Stomach (tissue), 8 donors: ENCODE measurements at regions not wholly inside any gene's neighbourhood (a gene's known extent, or its start where the extent isn't known, plus 50 kb on each side); places are given as distances from the start of the nearest gene placed in this dataset.

Experiments used
- DNase-seq, 2 donors: peaks; one replicate each; pipeline versions ENCODE4 v3.0.0 to v3.0.0-alpha.2; 2013 to 2019
- H3K27ac ChIP-seq, 5 donors: fragments of 200-600 bp in 4 of 5; sonication (generic) in 4 of 5; one replicate each; pipeline ENCODE4 v1.5.1; 2013 to 2019; ENCODE audit warnings: mild to moderate bottlenecking in 1 of 5, moderate library complexity in 1 of 5
- H3K27me3 ChIP-seq, 3 donors: fragments of 200-600 bp; sonication (generic); one replicate each; pipeline ENCODE4 v1.5.1; 2017 to 2019; ENCODE audit warnings: mixed run types in 1 of 3
- H3K36me3 ChIP-seq, 4 donors: fragments of 200-600 bp; sonication (generic); 1 replicate in 3 of 4; 2 replicates in 1 of 4; pipeline ENCODE4 v1.5.1; 2016 to 2019
- H3K4me1 ChIP-seq, 4 donors: fragments of 200-600 bp; sonication (generic); one replicate each; pipeline ENCODE4 v1.5.1; 2016 to 2019
- H3K4me3 ChIP-seq, 4 donors: fragments of 200-600 bp; sonication (generic) in 3 of 4; one replicate each; pipeline ENCODE4 v1.5.1; 2016 to 2019; ENCODE audit warnings: mild to moderate bottlenecking in 1 of 4
- H3K9me3 ChIP-seq, 4 donors: fragments of 200-600 bp; sonication (generic); one replicate each; pipeline ENCODE4 v1.5.1; 2016 to 2019
- EP300 ChIP-seq: sonication (generic); formaldehyde crosslinking; IDR thresholded peaks from one replicate; pipeline ENCODE4 v1.6.1; 2017; ENCODE audit warnings: antibody characterized with exemption
- POLR2A ChIP-seq, 4 donors: fragments of 450-650 bp; IDR thresholded peaks; one replicate each; pipeline ENCODE4 v1.6.1; 2016; ENCODE audit warnings: antibody characterized with exemption in 4 of 4, control low read depth in 2 of 4, mild to moderate bottlenecking in 1 of 4, moderate library complexity in 1 of 4
- POLR2AphosphoS5 ChIP-seq, 3 donors: sonication (generic); formaldehyde crosslinking; IDR thresholded peaks; one replicate each; pipeline ENCODE4 v1.6.1; 2016; ENCODE audit warnings: antibody characterized with exemption in 3 of 3
- WGBS, 5 donors: extraction: QIAGEN DNeasy Blood & Tissue Kit in 3 of 5; methylation state at CpG; one replicate each; pipeline versions ENCODE4 v1.1.5 to v1.1.7; 2013 to 2018; 5-methylcytosine and 5-hydroxymethylcytosine counted together
- intact Hi-C: fragments of 100-400 bp; cut with DNase I; formaldehyde crosslinking; loops from one replicate; pipeline ENCODE4 v1.15.1; 2023; ENCODE audit warnings: low total_unique reads
- TF ChIP-seq, protein P1 (sequence below), 7 experiments: fragments of 450-650 bp in 4 of 7; fragments of 200-600 bp in 3 of 7; sonication (generic) in 3 of 7; IDR thresholded peaks; one replicate each; pipeline ENCODE4 v1.5.1; 2016 to 2019; ENCODE audit warnings: antibody characterized with exemption in 7 of 7, control low read depth in 2 of 7, mild to moderate bottlenecking in 1 of 7
- donor health status: healthy with polysubstance abuse.
- donor health status: Bipolar disorder and iron deficiency.
- donor health status: healthy.

DNA sequence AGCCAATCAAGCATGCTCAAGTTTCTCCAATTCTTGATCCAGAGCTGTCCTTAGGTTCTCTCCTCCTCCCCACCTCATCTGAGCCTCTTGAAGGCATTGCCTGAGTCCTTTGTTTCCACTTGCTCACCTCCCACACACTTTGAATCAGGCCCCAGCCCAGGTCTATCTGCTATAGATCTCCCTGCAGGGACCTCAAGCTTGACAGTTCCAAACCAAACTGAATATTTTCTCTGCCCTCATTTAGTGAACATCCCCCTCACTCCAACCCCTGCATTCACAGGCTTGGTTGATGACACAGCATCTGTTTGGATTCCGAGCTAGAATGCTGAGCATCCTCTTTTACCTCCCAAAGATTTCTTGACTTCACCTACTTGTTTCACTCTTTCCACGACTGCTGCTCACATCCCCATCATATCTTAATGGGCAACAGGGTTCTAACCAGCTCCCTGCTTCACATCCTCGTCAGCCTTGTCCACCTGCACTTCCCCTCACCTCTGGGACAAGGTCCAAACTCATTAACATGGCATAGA, 474.5 kb downstream of the ZSWIM6 start:
- Histone ChIP-seq H3K36me3 (no peaks in the 10 kb centered on the region), H3K4me1 (peaks cover 0 to 8% (median 0%) of the 10 kb centered on the region in 4 donors), H3K4me3 (no peak overlapping the region), H3K9me3 (no peaks in the 10 kb centered on the region), H3K27ac (no peak overlapping the region), H3K27me3 (no peaks in the 10 kb centered on the region)
- WGBS, 5 donors = 64 to 82% (median 72%) methylated on average over 3 of the region's 3 CpGs
- no peak for DNase-seq
- TF ChIP-seq POLR2A (IDR thresholded peaks at IDR 0.05) (no peak), EP300 (no peak), POLR2AphosphoS5 (IDR thresholded peaks at IDR 0.05) (no peak)
- TF ChIP-seq, protein P1, sequence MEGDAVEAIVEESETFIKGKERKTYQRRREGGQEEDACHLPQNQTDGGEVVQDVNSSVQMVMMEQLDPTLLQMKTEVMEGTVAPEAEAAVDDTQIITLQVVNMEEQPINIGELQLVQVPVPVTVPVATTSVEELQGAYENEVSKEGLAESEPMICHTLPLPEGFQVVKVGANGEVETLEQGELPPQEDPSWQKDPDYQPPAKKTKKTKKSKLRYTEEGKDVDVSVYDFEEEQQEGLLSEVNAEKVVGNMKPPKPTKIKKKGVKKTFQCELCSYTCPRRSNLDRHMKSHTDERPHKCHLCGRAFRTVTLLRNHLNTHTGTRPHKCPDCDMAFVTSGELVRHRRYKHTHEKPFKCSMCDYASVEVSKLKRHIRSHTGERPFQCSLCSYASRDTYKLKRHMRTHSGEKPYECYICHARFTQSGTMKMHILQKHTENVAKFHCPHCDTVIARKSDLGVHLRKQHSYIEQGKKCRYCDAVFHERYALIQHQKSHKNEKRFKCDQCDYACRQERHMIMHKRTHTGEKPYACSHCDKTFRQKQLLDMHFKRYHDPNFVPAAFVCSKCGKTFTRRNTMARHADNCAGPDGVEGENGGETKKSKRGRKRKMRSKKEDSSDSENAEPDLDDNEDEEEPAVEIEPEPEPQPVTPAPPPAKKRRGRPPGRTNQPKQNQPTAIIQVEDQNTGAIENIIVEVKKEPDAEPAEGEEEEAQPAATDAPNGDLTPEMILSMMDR (IDR thresholded peaks at IDR 0.05) = no peak
- intact Hi-C loops = no loop called here

DNA sequence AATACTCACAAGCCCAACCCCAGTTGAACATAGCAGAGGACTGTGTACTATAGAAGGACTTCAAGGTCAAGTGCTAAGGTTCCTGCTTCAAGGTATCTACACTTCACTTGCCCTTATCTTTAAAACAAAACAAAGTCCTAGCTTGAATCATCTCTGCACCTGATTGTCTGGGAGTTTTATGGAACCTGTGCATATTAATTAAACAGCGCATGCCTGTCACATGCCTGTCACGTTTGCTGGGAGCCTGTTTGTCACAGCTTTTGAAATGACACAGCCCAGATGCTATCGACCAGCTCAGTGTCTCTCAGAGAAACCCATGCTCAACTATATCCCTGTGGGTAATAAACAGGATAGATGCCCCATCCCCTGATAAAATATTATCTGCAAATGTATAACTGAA, 476.0 kb downstream of the ZSWIM6 start:
- peaks cover 0 to 8% (median 0%) of the 10 kb centered on the region in 4 donors for H3K4me1 ChIP-seq
- no peaks in the 10 kb centered on the region for H3K27me3 ChIP-seq
- peak in 1 of 2 donors; percentile 30 for DNase-seq
- no peak overlapping the region for H3K27ac ChIP-seq
- intact Hi-C loops = no loop called here
- H3K36me3 ChIP-seq = no peaks in the 10 kb centered on the region
- H3K4me3 ChIP-seq = no peak overlapping the region
- TF ChIP-seq EP300 (no peak), POLR2AphosphoS5 (IDR thresholded peaks at IDR 0.05) (no peak), POLR2A (IDR thresholded peaks at IDR 0.05) (no peak)
- TF ChIP-seq, protein P1 (IDR thresholded peaks at IDR 0.05) = no peak
- WGBS, 5 donors = 55 to 82% (median 61%) methylated on average over 3 of the region's 3 CpGs
- H3K9me3 ChIP-seq = no peaks in the 10 kb centered on the region

DNA sequence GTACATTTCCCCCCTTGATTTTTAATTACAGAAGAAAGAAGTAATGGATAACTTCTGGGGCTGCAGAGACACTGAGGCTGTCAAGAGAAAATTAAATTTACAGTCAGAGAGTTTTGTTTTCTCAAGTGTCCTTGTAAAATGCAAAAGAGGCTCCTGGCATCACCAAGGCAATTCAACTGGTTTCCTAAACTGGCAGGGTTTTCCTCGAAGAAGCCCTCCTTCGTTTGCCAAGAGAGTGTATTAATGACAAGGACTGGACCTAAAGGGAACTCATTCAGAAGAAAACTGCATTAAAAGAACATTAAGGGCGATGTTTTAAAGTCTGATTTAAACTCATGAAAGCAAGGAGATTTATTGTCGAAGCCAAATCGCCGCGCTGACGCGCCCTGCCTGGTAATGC, 476.9 kb downstream of the ZSWIM6 start:
- Histone ChIP-seq H3K27me3 (no peaks in the 10 kb centered on the region), H3K4me1 (peaks cover 0 to 8% (median 0%) of the 10 kb centered on the region in 4 donors), H3K9me3 (no peaks in the 10 kb centered on the region), H3K27ac (no peak overlapping the region), H3K4me3 (no peak overlapping the region), H3K36me3 (no peaks in the 10 kb centered on the region)
- intact Hi-C loops = no loop called here
- TF ChIP-seq EP300 (no peak), POLR2AphosphoS5 (IDR thresholded peaks at IDR 0.05) (no peak), POLR2A (IDR thresholded peaks at IDR 0.05) (no peak)
- TF ChIP-seq, protein P1 (IDR thresholded peaks at IDR 0.05) = no peak
- DNase-seq = no peak
- 89 to 95% (median 92%) methylated on average over 9 of the region's 9 CpGs for WGBS, 5 donors

DNA sequence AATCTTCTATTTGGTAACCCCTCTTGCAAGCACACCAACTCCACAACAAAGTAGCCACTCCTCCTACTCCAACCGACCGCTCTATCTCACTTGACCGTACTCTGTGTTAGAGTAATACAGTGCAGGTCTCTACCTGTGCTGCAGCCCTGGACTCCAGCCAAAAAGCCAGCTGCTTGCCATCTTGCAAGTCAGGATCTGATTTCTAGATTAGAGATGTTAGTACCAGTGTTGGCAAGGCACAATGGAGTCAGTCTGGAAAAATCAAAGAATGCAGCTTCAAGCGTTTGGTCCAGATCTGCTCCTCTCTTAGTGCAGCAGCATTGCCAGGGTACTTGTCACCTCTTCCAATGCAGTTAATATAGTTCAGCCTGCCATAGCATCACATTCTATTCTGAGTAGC, 477.6 kb downstream of the ZSWIM6 start:
- Histone ChIP-seq H3K4me3 (no peak overlapping the region), H3K36me3 (no peaks in the 10 kb centered on the region), H3K27me3 (no peaks in the 10 kb centered on the region), H3K27ac (no peak overlapping the region), H3K4me1 (peaks cover 0 to 8% (median 0%) of the 10 kb centered on the region in 4 donors), H3K9me3 (no peaks in the 10 kb centered on the region)
- TF ChIP-seq, protein P1 (IDR thresholded peaks at IDR 0.05) = no peak
- TF ChIP-seq EP300 (no peak), POLR2AphosphoS5 (IDR thresholded peaks at IDR 0.05) (no peak), POLR2A (IDR thresholded peaks at IDR 0.05) (no peak)
- intact Hi-C loops = no loop called here
- peak; percentile 43 to 55 for DNase-seq
- WGBS, 5 donors = 58 to 75% (median 65%) methylated on average over 3 to 4 of the region's 4 CpGs
